HG03108 (cell line): ENCODE measurements at regions not wholly inside any gene's neighbourhood (a gene's known extent, or its start where the extent isn't known, plus 50 kb on each side); places are given as distances from the start of the nearest gene placed in this dataset.
"Not testable (repeated sequence)": the region's sequence is repeated elsewhere in the genome, so short reads cannot be mapped to it uniquely, and the experiment has no call there.

Experiments used
- ATAC-seq: cut with Tn5 transposase; IDR thresholded peaks from one replicate; pipeline ENCODE4 v1.9.1; 2021; ENCODE audit warnings: moderate library complexity; ENCODE audit not compliant: unreplicated experiment

GRCh38 chr18:64369830-64370440 is 221.0 kb upstream of the LINC00305 start:
- not testable (repeated sequence) for ATAC-seq

DNA sequence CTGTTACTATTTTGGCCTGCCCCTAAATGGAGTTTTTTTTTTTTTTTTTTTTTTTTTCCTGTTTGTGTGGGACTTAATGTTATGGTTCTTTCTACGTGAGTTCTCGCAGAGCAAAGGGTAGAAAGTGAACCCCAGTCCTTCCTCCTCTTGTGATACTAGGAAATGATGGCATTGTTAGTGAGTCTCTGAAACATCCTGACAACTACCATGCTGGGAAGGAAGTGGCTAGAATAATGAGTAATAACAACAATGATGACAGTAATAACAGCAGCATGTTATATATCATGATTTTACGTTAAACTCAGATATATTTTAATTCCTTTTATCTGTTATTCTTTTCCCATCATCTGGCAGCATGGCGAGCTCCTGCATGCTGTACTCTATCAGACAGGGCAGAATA is 216.2 kb upstream of the LINC00305 start:
- ATAC-seq, result no peak

- ATAC-seq, result no peak
These were observed 188.8 kb upstream of the LINC00305 start for GRCh38 chr18:64337673-64338072.

DNA sequence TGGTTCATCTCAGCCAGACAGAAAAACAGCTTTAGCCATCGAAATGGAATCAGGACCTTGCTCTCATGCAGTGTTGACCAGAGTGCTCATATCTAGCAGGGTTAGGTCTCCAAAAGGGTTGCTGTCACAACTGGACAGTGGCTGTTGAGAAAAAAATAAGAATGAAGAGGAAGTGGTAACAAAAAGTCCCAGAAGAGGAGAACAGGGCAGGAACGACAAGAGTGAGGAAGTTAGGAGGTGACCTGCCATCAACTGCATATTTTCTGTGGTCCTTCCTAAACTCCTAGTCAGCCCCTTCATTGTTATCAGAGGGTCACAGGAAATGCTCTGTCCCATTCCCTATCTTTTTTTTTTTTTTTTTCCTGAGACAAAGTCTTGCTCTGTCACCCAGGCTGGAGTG is 188.1 kb upstream of the LINC00305 start:
- ATAC-seq, result no peak

DNA sequence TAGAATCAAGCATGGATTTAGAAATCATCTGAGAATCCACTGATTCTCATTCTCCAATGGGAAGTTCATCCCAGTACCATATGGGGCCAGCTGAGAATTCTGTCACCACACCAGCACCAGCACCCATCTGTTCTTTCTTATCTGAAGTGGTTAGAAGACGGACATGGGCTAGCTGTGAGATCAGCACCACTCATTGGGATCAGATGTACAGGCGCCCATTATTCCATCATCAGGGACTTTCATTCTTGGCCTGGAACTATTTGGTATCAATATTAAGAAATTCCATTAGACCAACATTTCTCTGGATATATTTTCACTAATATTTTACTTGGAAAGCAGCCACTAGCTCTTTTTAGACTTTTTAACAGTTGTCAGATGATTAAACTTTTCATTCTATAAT is 185.9 kb upstream of the LINC00305 start:
- no peak for ATAC-seq

DNA sequence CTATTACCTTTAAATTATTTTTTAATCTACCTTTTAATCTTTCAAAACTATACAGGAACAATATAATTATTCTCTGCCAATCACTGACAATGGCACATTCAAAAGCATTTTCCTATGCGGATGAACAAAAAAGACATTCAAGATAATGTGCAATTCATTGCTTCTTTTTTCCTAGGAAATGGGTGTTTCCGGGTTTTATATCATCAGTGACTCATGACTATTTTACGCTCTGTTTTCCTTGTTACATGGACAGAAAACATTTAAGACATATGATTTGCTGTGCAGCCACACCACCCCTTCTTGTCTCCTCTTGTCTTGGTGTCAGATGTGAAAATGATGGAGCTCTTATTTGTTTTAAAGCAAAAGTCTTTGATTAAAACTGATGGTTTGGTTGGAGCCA is 184.7 kb upstream of the LINC00305 start:
- ATAC-seq, result no peak

DNA sequence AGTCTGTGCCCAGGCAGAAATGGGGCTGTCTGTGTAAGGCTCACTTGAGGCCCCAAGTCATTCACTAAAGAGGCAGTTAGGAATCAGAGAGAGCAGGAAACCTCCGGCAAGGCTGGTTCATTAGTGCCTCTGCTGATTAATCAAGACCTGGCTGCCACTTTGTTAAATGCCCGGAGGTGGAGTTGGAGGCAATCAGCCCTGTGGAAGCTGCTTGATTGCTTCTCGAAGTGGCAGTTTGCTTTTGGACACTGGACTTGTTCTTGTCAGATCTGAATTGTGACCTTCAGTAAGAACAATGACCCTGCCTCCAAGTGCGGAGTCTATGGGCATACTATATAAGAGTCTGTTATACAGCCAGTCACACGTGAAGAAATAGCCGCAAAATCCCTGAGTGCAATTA is 183.9 kb upstream of the LINC00305 start:
- ATAC-seq, result no peak

DNA sequence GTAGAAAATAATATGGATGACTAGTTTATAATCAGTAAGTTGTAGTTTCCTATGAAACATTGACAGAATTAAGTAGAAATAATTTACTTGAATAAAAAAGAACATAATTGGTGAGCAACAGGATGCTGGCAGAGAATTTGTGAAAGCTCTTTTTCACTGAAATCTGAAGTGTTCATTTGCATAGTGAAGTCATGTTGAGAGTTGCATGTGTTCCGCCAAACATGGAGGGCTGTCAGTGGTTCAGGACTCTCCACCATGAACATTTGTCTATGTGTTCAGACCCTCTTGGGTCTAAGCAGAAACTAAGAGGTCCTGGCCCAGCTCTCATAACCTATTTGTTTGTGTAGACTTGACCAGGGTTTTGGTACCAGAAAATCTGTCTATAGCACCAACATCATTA is 182.5 kb upstream of the LINC00305 start:
- no peak for ATAC-seq

- ATAC-seq, result no peak
These were observed 182.0 kb upstream of the LINC00305 start for GRCh38 chr18:64330931-64331330.

DNA sequence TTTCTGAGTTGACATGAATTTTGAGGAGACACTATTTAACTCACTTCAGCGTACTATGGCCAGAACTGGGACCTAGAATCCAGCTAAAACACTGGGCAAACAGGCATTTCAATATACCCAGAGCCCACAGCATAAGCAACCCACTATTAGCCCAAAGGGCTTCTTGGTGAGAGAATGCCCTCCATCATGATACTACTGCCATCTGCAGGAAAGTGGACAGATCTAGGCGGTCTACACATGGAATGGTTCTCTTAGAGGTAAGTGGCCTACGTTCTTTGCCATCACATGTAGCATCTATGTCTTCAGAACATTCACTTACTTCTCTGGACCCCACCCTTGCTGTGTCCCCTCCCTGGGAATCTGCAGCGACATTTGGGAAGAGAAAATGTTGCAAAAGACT is 181.3 kb upstream of the LINC00305 start:
- ATAC-seq, result no peak

DNA sequence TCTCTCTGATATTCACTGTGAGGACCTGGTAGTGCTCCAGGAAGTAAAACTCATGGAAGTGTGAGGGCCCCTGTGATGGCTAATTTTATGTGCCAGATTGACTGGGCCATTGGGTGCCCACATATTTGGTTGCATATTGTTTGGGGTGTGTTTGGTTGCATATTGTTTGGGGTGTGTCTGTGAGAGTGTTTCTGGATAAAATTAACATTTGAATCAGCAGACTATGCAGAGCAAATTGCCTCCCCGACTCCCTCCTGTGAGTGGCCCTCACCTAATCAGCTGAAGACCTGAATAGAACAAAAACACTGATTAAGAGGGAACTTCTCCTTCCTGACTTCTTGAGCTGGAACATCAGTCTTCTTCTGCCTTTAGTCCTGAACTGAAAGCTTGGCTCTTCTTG is 173.3 kb upstream of the LINC00305 start:
- no peak for ATAC-seq

DNA sequence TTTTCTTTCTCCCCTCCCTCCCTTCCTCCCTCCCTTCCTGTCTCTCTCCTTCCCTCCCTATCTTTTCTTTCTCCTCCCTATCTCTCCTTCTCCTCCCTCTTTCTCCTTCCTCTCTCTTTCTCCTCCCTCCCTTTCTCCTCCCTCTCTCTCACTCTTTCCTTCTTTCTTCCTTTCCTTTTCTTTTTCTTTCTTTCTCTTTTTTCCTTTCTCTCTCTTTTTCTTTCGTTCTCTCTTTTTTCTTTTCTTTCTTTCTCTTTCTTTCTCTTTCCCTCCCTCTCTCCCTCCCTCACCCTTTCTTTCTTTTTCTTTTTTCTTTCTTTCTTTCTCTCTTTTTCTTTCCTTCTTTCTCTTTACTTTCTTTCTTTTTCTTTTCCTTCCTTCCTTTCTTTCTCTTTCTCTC is 169.7 kb upstream of the LINC00305 start:
- no peak for ATAC-seq

DNA sequence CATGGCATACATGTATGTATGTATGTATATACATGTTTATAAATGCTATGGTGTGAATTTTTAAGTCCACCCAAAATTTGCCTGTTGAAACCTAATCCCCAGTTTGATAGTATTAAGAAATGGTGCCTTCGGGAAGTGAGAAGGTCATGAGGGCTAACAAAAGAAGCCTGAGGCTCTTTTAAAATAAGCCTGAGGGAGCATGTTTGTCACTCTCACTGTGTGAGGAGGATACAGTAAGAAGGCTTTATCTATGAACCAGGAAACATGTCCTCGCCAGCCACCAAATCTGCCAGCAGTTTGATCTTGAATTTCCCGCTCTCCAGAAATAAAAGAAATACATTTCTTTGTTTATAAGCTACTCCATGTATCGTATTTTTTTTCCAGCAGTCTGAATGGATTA is 163.0 kb upstream of the LINC00305 start:
- no peak for ATAC-seq

- ATAC-seq, result no peak
These were observed 147.0 kb upstream of the LINC00305 start for GRCh38 chr18:64295839-64296238.

- ATAC-seq, result no peak
These were observed 146.1 kb upstream of the LINC00305 start for GRCh38 chr18:64294967-64295366.

- no peak for ATAC-seq
These were observed 139.5 kb upstream of the LINC00305 start for GRCh38 chr18:64288432-64288831.

GRCh38 chr18:64287926-64288325 is 139.0 kb upstream of the LINC00305 start:
- no peak for ATAC-seq

GRCh38 chr18:64283059-64283458 is 134.2 kb upstream of the LINC00305 start:
- ATAC-seq, result no peak

DNA sequence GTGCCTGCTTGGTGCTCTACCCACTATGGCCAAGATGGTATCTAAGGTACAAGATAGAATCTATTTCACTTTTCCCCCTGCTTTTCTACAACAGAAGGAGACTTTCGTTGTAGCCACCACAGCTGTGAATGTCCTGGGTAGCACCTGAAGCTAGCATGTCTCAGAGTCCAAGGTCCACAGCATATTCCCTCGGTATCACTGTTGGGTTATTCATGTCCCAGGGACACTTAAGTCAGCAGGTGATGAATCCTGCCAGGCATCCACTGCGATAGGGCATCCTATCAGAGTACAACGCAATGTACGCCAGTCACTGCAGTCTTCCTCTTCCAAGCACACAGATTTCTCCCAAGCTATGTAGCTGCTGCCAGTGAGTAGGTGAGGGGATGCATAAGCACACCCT is 129.1 kb upstream of the LINC00305 start:
- no peak for ATAC-seq

DNA sequence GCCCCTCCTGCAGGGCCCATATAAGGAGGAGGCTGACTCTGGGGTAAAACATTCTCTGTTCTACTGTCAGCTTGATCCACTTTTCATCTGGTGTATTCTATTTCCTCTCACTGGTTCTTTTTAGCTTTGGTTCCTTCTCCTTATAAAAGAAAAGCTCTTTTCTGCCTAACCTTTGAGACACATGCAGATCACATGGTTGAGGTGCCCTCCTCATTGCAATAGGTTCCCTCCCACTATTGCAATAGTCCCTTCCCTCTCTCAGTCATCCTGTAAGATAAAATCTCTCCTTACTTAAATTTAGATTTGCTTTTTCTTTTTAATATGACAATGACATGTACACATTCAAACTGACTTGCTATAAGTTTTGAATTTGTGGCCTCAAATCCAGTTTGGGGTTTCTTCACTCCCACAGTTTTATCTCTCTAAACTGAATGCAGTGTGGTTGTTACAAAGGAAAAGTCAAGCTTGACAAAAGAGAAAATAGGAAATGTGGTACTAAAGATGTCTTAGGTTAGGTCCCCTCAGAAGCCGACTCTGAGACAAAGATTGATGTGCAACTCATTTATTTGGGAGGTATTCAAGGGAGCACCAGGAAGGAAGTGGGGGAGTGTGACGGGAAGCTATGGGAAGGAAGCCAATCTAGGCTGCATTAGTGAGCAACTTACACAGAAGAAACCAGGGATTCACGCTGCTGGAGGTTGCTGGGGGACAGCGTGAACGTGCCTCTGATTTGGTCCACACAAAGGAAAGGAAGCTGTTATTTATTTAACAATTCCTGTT is 127.6 kb upstream of the LINC00305 start:
- ATAC-seq, result no peak

GRCh38 chr18:64275593-64276300 is 126.9 kb upstream of the LINC00305 start:
- no peak for ATAC-seq

DNA sequence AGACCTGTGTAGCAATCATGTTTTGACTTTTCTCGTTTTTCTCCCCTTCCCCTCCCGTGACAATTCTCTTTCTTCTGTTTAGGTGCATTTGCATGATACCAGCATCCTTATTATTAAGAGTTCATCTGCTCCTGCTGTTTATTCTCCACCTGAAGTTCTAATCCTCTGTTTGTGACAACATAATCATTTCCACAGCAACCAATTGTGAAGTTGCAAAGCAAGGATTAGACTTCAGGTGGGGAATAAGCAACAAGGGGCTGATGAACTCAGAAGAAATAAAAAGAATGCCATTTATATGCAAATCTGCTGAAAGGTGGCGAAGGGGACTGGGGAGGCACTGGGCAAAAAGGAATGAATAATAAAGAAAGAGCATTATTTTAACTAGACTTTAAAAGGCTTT is 124.8 kb upstream of the LINC00305 start:
- ATAC-seq, result no peak
